ENCODE measurements at regions not wholly inside any gene's neighbourhood (a gene's known extent, or its start where the extent isn't known, plus 50 kb on each side); places are given as distances from the start of the nearest gene placed in this dataset.

GRCh38 chr5:27216367-27216950, 178.1 kb upstream of the CDH9 start:
- Histone ChIP-seq H3K9ac (replicated peaks; ENCODE audit: extremely low read depth, insufficient read depth, low read length) (no peak overlapping the region), H4K20me1 (replicated peaks; ENCODE audit: control insufficient read depth, extremely low read depth, insufficient read depth, low read length) (no peaks in the 10 kb centered on the region), H3K27me3 (ENCODE audit: control insufficient read depth in 2 of 2, insufficient read depth in 2 of 2, low read length in 2 of 2) (no peaks in the 10 kb centered on the region), H3K4me3 (replicated peaks in 1 of 3; ENCODE audit: insufficient read depth in 1 of 3, low read depth in 1 of 3, low read length in 3 of 3) (no peak overlapping the region), H3K79me2 (ENCODE audit: control insufficient read depth, insufficient read depth, low read length) (no peaks in the 10 kb centered on the region), H3K4me1 (ENCODE audit: control insufficient read depth, extremely low read depth, insufficient read depth, low read length) (no peaks in the 10 kb centered on the region), H3K4me2 (ENCODE audit: insufficient read depth, low read length) (no peak overlapping the region), H2AFZ (ENCODE audit: low read depth, low read length) (no peak overlapping the region), H3K9me3 (replicated peaks; ENCODE audit: control insufficient read depth, insufficient read depth, low read length) (peaks cover 2% of the 10 kb centered on the region), H3K9me1 (replicated peaks; ENCODE audit: control insufficient read depth, extremely low read depth, insufficient read depth, low read length) (no peaks in the 10 kb centered on the region), H3K27ac (ENCODE audit: insufficient read depth, low read depth, low read length) (no peak overlapping the region), H3K36me3 (ENCODE audit: control insufficient read depth in 2 of 2, extremely low read depth in 1 of 2, insufficient read depth in 2 of 2, low read length in 2 of 2) (no peaks in the 10 kb centered on the region)
- FAIRE-seq = no peak
- intact Hi-C loops (cut with micrococcal nuclease) (no loop called here), dilution Hi-C loops (cut with MboI; ENCODE audit: extremely low pct_ligation_motif_present, low sequenced_read_pairs) (no loop called here)
- no TSS peak for BruUV-seq (replicated peaks)
- ChIA-PET CTCF (no interaction called here), POLR2A (no interaction called here)
- no peak for TF ChIP-seq GATA2 (IDR thresholded peaks at IDR 0.05; ENCODE audit: insufficient read depth, insufficient read length, low read depth, low read length)
- no peak for TF ChIP-seq CTCF (IDR thresholded peaks at IDR 0.05; ENCODE audit: extremely low read depth in 1 of 2, insufficient read depth in 1 of 2, low read depth in 1 of 2, low read length in 2 of 2)
- no peak for TF ChIP-seq EZH2 (IDR thresholded peaks at IDR 0.05; ENCODE audit: borderline replicate concordance, low read depth, low read length, severe bottlenecking)
- TF ChIP-seq JUN (IDR thresholded peaks at IDR 0.05; ENCODE audit: borderline replicate concordance, insufficient read depth, insufficient read length, low read depth) = no peak
- no peak for TF ChIP-seq MAX (IDR thresholded peaks at IDR 0.05; ENCODE audit: insufficient read depth, insufficient read length)
- TF ChIP-seq POLR2A (IDR thresholded peaks at IDR 0.05; ENCODE audit: low read depth, low read length) = no peak
- TF ChIP-seq FOS (IDR thresholded peaks at IDR 0.05; ENCODE audit: borderline replicate concordance, insufficient read depth, low read length) = no peak
- TF ChIP-seq POLR2AphosphoS5 (IDR thresholded peaks at IDR 0.05; ENCODE audit: insufficient read depth, low read depth, low read length) = no peak
- TF ChIP-seq MYC (IDR thresholded peaks at IDR 0.05; ENCODE audit: low read depth, low read length) = no peak
- no peak for DNase-seq (ENCODE audit: low read depth, low spot score)

All from endothelial cell of umbilical vein (primary cell).